GM12878 (cell line): ENCODE measurements at regions not wholly inside any gene's neighbourhood (a gene's known extent, or its start where the extent isn't known, plus 50 kb on each side); places are given as distances from the start of the nearest gene placed in this dataset.

Source experiments
- ATAC-seq: fragments of 200-7000 bp; cut with Tn5 transposase; 3 replicates; pipeline ENCODE4 v1.9.1; 2020; ENCODE audit warnings: mild to moderate bottlenecking, moderate library complexity
- BruUV-seq: library from RNA; stranded (reverse); fragments of 400-500 nt; replicated peaks from 2 replicates; lab custom pipeline; 2021; lab: Mats Ljungman, UMichigan
- CTCF ChIA-PET: fragments of 300-600 bp; sonication (Branson Sonifier 250); formaldehyde crosslinking; extraction: SDS; loops from one replicate; lab custom pipeline; 2021; ENCODE audit warnings: inconsistent platforms; lab: Yijun Ruan, JAX
- POLR2A ChIA-PET: fragments of 350-600 bp; formaldehyde crosslinking; extraction: SDS; loops from one replicate; lab custom pipeline; 2021; ENCODE audit warnings: inconsistent platforms; lab: Charles Lee
- RAD21 ChIA-PET: fragments of 300-600 bp; sonication (Branson Sonifier 250); formaldehyde crosslinking; loops from one replicate; lab custom pipeline; 2023; ENCODE audit warnings: antibody characterized with exemption; ENCODE audit not compliant: unreplicated experiment; lab: Charles Lee
- SMC1A ChIA-PET: fragments of 300-600 bp; sonication (Branson Sonifier 250); formaldehyde crosslinking; loops from one replicate; lab custom pipeline; 2023; ENCODE audit not compliant: unreplicated experiment, uncharacterized antibody; lab: Charles Lee
- DNase-seq: peaks from one replicate; pipeline ENCODE4 v3.0.0-alpha.2; 2011; ENCODE audit warnings: low read depth, low spot score
- FAIRE-seq: peaks from 3 replicates; lab custom pipeline; 2011; peaks lifted over from hg19 to GRCh38; lab: Jason Lieb, UNC
- H2AFZ ChIP-seq: 2 replicates; pipeline ENCODE4 v1.6.0; 2011; ENCODE audit warnings: low read depth, low read length, control low read depth; ENCODE audit not compliant: control insufficient read depth
- H3K27ac ChIP-seq: 2 replicates; pipeline ENCODE4 v1.5.1; 2011; ENCODE audit warnings: control low read depth; ENCODE audit not compliant: control insufficient read depth, insufficient read depth
- H3K27me3 ChIP-seq, 2 experiments: replicated peaks in 1 of 2; 2 replicates each; pipeline versions ENCODE4 v1.6.0 to v1.6.1; 2011; ENCODE audit warnings: low read length in 1 of 2; ENCODE audit not compliant: control insufficient read depth in 2 of 2, insufficient read depth in 2 of 2
- H3K36me3 ChIP-seq, 2 experiments: 2 replicates each; pipeline ENCODE4 v1.5.1; 2011; ENCODE audit warnings: low read length in 1 of 2; ENCODE audit not compliant: control insufficient read depth in 2 of 2, insufficient read depth in 2 of 2
- H3K4me1 ChIP-seq: 2 replicates; pipeline ENCODE4 v1.6.1; 2011; ENCODE audit warnings: mild to moderate bottlenecking, low read length, moderate library complexity, mixed read lengths; ENCODE audit not compliant: control insufficient read depth, insufficient read depth
- H3K4me2 ChIP-seq: 2 replicates; pipeline ENCODE4 v1.6.0; 2011; ENCODE audit warnings: control low read depth; ENCODE audit not compliant: control insufficient read depth, insufficient read depth
- H3K4me3 ChIP-seq: fragments of 200-600 bp; sonication (generic); 2 replicates; pipeline ENCODE4 v1.5.1; 2016
- H3K79me2 ChIP-seq: 2 replicates; pipeline ENCODE4 v1.6.0; 2011; ENCODE audit warnings: low read length; ENCODE audit not compliant: control insufficient read depth, insufficient read depth
- H3K9ac ChIP-seq: 2 replicates; pipeline ENCODE4 v1.8.0; 2011; ENCODE audit warnings: low read length, control low read depth, mixed read lengths; ENCODE audit not compliant: control insufficient read depth, insufficient read depth
- H3K9me3 ChIP-seq: replicated peaks from 3 replicates; pipeline ENCODE4 v1.5.1; 2011; ENCODE audit warnings: mild to moderate bottlenecking, low read length; ENCODE audit not compliant: control insufficient read depth, insufficient read depth
- H4K20me1 ChIP-seq: 2 replicates; pipeline ENCODE4 v1.6.0; 2011; ENCODE audit not compliant: control insufficient read depth, insufficient read depth
- BRCA1 ChIP-seq: IDR thresholded peaks from 2 replicates; pipeline ENCODE4 v1.6.1; 2011; ENCODE audit warnings: low read depth, low read length, improper control_type of control experiment
- CTCF ChIP-seq, 3 experiments: IDR thresholded peaks in 2 of 3; conservative IDR thresholded peaks in 1 of 3; 2 replicates each; pipeline ENCODE4 v1.5.1; 2011; ENCODE audit warnings: low read depth in 3 of 3, low read length in 3 of 3, mild to moderate bottlenecking in 3 of 3, control low read depth in 2 of 3, moderate library complexity in 2 of 3, inconsistent platforms in 1 of 3, mixed read lengths in 1 of 3; ENCODE audit not compliant: control insufficient read depth in 2 of 3, insufficient read depth in 1 of 3; ENCODE audit errors: extremely low read depth in 1 of 3
- EGR1 ChIP-seq, 2 experiments: IDR thresholded peaks; 1 replicate in 1 of 2; 2 replicates in 1 of 2; pipeline ENCODE4 v1.6.1; 2011 to 2012; ENCODE audit warnings: low read depth in 2 of 2, low read length in 2 of 2, borderline replicate concordance in 1 of 2, mild to moderate bottlenecking in 1 of 2, moderate library complexity in 1 of 2
- ETV6 ChIP-seq, 2 experiments: fragments of 450-650 bp in 1 of 2; IDR thresholded peaks in 1 of 2; conservative IDR thresholded peaks in 1 of 2; 2 replicates each; pipeline ENCODE4 v1.6.1; 2014; ENCODE audit warnings: antibody characterized with exemption in 1 of 2, borderline replicate concordance in 1 of 2, low read depth in 1 of 2, mild to moderate bottlenecking in 1 of 2, moderate library complexity in 1 of 2
- FOS ChIP-seq: IDR thresholded peaks from 3 replicates; pipeline ENCODE4 v1.6.1; 2011; ENCODE audit warnings: borderline replicate concordance; ENCODE audit not compliant: insufficient read length; ENCODE audit errors: extremely low read depth
- JUNB ChIP-seq: IDR thresholded peaks from 2 replicates; pipeline ENCODE4 v1.6.1; 2016; ENCODE audit warnings: antibody characterized with exemption, mild to moderate bottlenecking
- KLF5 ChIP-seq: fragments of 450-650 bp; IDR thresholded peaks from 2 replicates; pipeline ENCODE4 v1.6.1; 2014; ENCODE audit warnings: mild to moderate bottlenecking; ENCODE audit not compliant: partially characterized antibody
- SMC3 ChIP-seq: IDR thresholded peaks from 2 replicates; pipeline ENCODE4 v1.6.1; 2011; ENCODE audit warnings: low read length, improper control_type of control experiment, borderline replicate concordance
- WGBS: methylation state at CpG from one replicate; pipeline ENCODE4 v1.1.6; 2016; ENCODE audit warnings: low lambda C conversion rate; ENCODE audit not compliant: insufficient replicate concordance, insufficient coverage; ENCODE audit errors: missing lambda C conversion rate; 5-methylcytosine and 5-hydroxymethylcytosine counted together
- in situ Hi-C: fragments of 300-500 bp; cut with MboI; formaldehyde crosslinking; loops from 9 replicates; pipeline ENCODE4 v1.14.3; 2018; ENCODE audit warnings: mixed read lengths
- intact Hi-C: fragments of 100-400 bp; cut with micrococcal nuclease; formaldehyde crosslinking; loops from one replicate; pipeline ENCODE4 v1.14.2; 2022; ENCODE audit not compliant: unreplicated experiment
- TF ChIP-seq, protein P1 (sequence below): IDR thresholded peaks from 2 replicates; pipeline ENCODE4 v1.6.1; 2012; ENCODE audit warnings: low read depth, low read length, improper control_type of control experiment
- TF ChIP-seq, protein P2 (sequence below): fragments of 150-350 bp; IDR thresholded peaks from 2 replicates; pipeline ENCODE4 v1.6.1; 2014; ENCODE audit warnings: mild to moderate bottlenecking, low read depth, low read length

GRCh38 chr7:10910447-10910846 lies 63.2 kb upstream of the PHF14 start:
- intact Hi-C loops, result loop anchor here (10.0 kb wide), 1 partner anchor 56 kb away; no protein-coding TSS in a partner anchor
- H3K36me3 ChIP-seq, result no peaks in the 10 kb centered on the region
- H3K4me2 ChIP-seq, result no peak overlapping the region
- TF ChIP-seq FOS (no peak), KLF5 (no peak), BRCA1 (no peak), SMC3 (no peak), ETV6 (conservative IDR thresholded peaks at IDR 0.05 in 1 of 2, IDR thresholded peaks at IDR 0.05 in 1 of 2; ENCODE audit: borderline replicate concordance in 1 of 2, low read depth in 1 of 2) (no peak), EGR1 (IDR thresholded peaks at IDR 0.05; ENCODE audit: borderline replicate concordance in 1 of 2, low read depth in 2 of 2, low read length in 2 of 2) (no peak), JUNB (no peak), CTCF (IDR thresholded peaks at IDR 0.05 in 2 of 3, conservative IDR thresholded peaks at IDR 0.05 in 1 of 3; ENCODE audit: control insufficient read depth in 2 of 3, extremely low read depth in 1 of 3, insufficient read depth in 1 of 3, low read depth in 3 of 3, low read length in 3 of 3) (no peak)
- TF ChIP-seq, protein P1, sequence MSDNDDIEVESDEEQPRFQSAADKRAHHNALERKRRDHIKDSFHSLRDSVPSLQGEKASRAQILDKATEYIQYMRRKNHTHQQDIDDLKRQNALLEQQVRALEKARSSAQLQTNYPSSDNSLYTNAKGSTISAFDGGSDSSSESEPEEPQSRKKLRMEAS, result no peak
- TF ChIP-seq, protein P2, sequence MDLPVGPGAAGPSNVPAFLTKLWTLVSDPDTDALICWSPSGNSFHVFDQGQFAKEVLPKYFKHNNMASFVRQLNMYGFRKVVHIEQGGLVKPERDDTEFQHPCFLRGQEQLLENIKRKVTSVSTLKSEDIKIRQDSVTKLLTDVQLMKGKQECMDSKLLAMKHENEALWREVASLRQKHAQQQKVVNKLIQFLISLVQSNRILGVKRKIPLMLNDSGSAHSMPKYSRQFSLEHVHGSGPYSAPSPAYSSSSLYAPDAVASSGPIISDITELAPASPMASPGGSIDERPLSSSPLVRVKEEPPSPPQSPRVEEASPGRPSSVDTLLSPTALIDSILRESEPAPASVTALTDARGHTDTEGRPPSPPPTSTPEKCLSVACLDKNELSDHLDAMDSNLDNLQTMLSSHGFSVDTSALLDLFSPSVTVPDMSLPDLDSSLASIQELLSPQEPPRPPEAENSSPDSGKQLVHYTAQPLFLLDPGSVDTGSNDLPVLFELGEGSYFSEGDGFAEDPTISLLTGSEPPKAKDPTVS, result no peak
- H3K27ac ChIP-seq, result no peak overlapping the region
- no peaks in the 10 kb centered on the region; a peak in 1 of 4 replicates for H3K27me3 ChIP-seq
- FAIRE-seq, result no peak
- H4K20me1 ChIP-seq, result no peaks in the 10 kb centered on the region
- H3K4me1 ChIP-seq, result no peaks in the 10 kb centered on the region
- ChIA-PET POLR2A (no interaction called here), CTCF (no interaction called here), SMC1A (no interaction called here), RAD21 (no interaction called here)
- in situ Hi-C loops, result no loop called here
- no peak for ATAC-seq
- 77% methylated on average over 2 of the region's 2 CpGs for WGBS
- H3K9ac ChIP-seq, result no peak overlapping the region
- BruUV-seq, result no TSS peak
- H2AFZ ChIP-seq, result no peak overlapping the region
- no peaks in the 10 kb centered on the region for H3K79me2 ChIP-seq
- no peaks in the 10 kb centered on the region; the same call in 2 of the 3 replicates for H3K9me3 ChIP-seq
- no peak for DNase-seq
- no peak overlapping the region for H3K4me3 ChIP-seq
